Activated T-helper 17 cell treated with anti-CD3 and anti-CD28 coated beads, Interleukin-2, amount 50 U/mL, for 72 hours (primary cell): ENCODE measurements at regions not wholly inside any gene's neighbourhood (a gene's known extent, or its start where the extent isn't known, plus 50 kb on each side); places are given as distances from the start of the nearest gene placed in this dataset.
"Not testable (repeated sequence)": the region's sequence is repeated elsewhere in the genome, so short reads cannot be mapped to it uniquely, and the experiment has no call there.

Experiments
- ATAC-seq: fragments of 150-1000 bp; cut with Tn5 transposase; replicated peaks from 2 replicates; pipeline ENCODE4 v1.10.0; 2021; ENCODE audit warnings: mild to moderate bottlenecking, moderate library complexity
- H3K27ac Mint-ChIP-seq: one replicate; pipeline ENCODE4 v1.8.0; 2022; ENCODE audit warnings: mixed read lengths
- H3K27me3 Mint-ChIP-seq: one replicate; pipeline ENCODE4 v1.8.0; 2022; ENCODE audit warnings: mixed read lengths
- H3K36me3 Mint-ChIP-seq: one replicate; pipeline ENCODE4 v1.8.0; 2022; ENCODE audit warnings: low read depth, mild to moderate bottlenecking, mixed read lengths
- H3K4me1 Mint-ChIP-seq: one replicate; pipeline ENCODE4 v1.8.0; 2022; ENCODE audit warnings: mixed read lengths
- H3K4me3 Mint-ChIP-seq: one replicate; pipeline ENCODE4 v1.8.0; 2022; ENCODE audit warnings: mild to moderate bottlenecking, mixed read lengths
- H3K9me3 Mint-ChIP-seq: one replicate; pipeline ENCODE4 v1.8.0; 2022; ENCODE audit warnings: mixed read lengths

DNA sequence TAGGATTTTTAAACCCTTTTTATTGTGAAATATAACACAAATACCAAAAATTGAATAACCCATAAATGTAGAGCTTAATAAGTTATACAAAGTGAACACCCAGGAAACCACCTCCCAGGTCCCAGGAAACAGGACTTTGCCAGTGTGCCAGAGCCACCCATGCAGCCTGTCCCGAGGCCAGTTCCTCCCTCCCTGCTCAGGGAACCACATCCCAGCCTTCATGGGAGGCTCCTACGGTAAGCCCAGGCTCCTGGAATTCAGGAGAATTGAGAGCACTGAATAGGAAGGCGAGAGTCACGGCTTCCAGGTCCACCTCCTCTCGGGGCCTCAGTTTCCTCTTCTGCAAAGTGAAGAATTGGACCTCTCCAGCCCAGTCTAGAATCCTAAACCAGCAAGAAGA lies 178.2 kb downstream of the TMEM132E start:
- Mint-ChIP-seq H3K4me3 (no peak overlapping the region), H3K9me3 (no peaks in the 10 kb centered on the region), H3K4me1 (no peaks in the 10 kb centered on the region), H3K27ac (no peak overlapping the region), H3K36me3 (no peaks in the 10 kb centered on the region), H3K27me3 (peaks cover 34% of the 10 kb centered on the region)
- no peak for ATAC-seq

DNA sequence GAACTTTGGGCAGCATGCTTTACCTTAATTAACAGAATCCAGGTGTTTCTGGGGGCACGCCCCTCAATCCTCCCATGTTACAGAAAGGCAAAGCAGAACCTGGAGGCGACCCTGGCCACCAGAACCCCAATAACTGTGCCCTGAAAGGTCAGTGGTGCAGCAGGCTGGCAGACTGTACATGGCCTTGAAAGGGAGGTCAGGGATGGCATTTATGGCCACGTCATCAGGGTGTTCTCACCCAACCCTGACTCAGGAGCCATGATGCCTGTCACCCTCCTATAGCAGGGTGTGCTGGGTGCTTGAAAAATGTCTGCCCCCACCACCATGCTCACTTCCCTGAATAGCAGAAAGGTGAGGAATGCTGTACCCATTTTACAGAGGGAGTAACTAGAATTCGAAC lies 177.7 kb downstream of the TMEM132E start:
- Mint-ChIP-seq H3K4me3 (no peak overlapping the region), H3K9me3 (no peaks in the 10 kb centered on the region), H3K27ac (no peak overlapping the region), H3K27me3 (peaks cover 39% of the 10 kb centered on the region), H3K4me1 (no peaks in the 10 kb centered on the region), H3K36me3 (no peaks in the 10 kb centered on the region)
- ATAC-seq: no peak

DNA sequence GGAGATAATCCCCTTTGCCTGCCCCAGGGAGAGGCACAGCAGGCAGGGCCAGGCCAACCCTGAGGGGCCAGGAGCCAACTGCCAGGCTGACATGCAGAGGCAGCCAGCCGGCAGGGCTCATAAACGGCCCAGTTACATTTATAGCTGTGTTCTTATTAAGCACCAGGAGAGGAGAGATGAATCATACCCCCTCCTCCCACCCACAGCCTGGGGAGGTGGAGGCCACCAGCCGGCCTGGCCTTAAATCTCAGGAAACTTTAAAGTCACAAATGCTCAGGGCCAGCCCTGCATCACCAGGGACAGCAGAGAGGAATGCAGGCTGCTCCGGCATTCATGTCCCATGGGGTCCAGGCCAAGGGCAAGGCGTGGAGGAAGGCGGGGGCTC lies 177.2 kb downstream of the TMEM132E start:
- no peak overlapping the region for H3K4me3 Mint-ChIP-seq
- peaks cover 38% of the 10 kb centered on the region for H3K27me3 Mint-ChIP-seq
- no peak overlapping the region for H3K27ac Mint-ChIP-seq
- H3K9me3 Mint-ChIP-seq: no peaks in the 10 kb centered on the region
- H3K36me3 Mint-ChIP-seq: no peaks in the 10 kb centered on the region
- no peaks in the 10 kb centered on the region for H3K4me1 Mint-ChIP-seq
- no peak for ATAC-seq

DNA sequence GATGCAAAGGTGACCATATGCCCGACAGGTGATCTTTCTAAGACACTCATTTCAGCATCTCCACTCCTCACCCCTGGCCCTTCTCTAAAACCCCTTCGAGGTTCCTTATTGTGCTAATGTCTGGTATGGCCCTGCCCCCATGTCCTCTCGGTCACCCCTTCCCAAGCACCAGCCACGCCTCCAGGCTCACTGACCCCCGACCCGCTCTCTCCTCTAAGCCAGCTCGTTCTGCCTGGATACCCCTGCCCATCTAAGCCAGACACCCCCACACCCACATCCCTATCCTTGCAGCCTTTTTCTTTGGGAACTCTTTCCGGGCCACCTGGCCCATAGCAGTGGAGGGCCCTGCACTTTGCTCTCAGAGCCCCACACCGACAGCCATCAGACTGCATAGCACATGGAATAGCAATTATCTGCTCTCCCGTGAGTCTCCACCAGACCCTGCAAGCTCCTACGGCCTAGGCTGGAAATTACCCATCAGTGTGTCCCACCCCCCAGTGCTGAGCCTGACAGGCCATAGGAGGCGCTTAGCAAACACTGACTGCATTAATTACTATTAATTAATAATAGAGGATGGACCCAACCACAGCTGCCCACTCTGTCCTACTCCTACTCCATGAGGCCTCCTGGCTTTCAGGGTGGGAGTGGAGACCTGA lies 176.7 kb downstream of the TMEM132E start:
- Mint-ChIP-seq H3K4me3 (no peak overlapping the region), H3K9me3 (no peaks in the 10 kb centered on the region), H3K36me3 (no peaks in the 10 kb centered on the region), H3K27ac (no peak overlapping the region), H3K4me1 (no peaks in the 10 kb centered on the region), H3K27me3 (peaks cover 32% of the 10 kb centered on the region)
- no peak for ATAC-seq

DNA sequence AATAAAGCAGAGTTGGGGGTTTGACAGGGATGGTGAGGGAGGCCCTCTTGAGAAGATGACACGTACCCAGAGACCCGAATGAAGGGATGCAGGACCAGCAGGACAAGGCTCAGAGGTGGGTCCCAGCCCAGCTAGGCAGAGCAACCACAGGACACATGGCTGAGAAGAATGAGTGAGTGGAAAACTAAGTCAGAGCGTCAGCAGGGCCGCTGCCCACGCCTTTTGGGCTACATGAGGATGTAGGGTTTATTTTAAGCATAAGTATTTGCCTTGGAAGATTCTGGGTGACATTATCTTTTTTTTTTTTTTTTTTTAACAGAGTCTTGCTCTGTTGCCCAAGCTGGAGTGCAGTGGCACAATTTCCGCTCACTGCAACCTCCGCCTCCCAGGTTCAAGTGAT lies 176.0 kb downstream of the TMEM132E start:
- Mint-ChIP-seq H3K36me3 (no peaks in the 10 kb centered on the region), H3K27ac (no peak overlapping the region), H3K4me1 (no peaks in the 10 kb centered on the region), H3K4me3 (no peak overlapping the region), H3K27me3 (peaks cover 32% of the 10 kb centered on the region), H3K9me3 (no peaks in the 10 kb centered on the region)
- no peak for ATAC-seq

DNA sequence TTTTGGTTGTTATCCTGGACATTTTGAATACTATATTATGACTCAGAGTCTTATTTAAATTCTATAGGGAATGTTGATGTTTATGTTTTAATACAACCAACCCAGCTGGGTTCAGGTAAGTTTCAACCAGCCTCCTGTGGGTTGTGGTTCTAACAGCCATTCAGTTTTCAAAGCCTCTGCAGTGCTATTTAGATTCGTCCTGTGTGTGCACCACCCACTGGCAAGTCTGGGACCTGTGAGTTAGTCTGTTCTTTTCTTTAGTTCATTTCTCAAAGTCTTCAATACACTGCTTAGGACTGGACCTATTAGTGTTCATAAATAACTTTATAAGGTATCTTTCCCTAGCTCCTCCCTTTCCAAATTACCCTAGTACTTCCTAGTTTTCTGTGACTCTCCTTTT lies 170.6 kb downstream of the TMEM132E start:
- H3K27ac Mint-ChIP-seq: no peak overlapping the region
- no peak overlapping the region for H3K4me3 Mint-ChIP-seq
- no peak for ATAC-seq
- H3K9me3 Mint-ChIP-seq: no peaks in the 10 kb centered on the region
- H3K4me1 Mint-ChIP-seq: no peaks in the 10 kb centered on the region
- H3K36me3 Mint-ChIP-seq: no peaks in the 10 kb centered on the region
- H3K27me3 Mint-ChIP-seq: peaks cover 41% of the 10 kb centered on the region

DNA sequence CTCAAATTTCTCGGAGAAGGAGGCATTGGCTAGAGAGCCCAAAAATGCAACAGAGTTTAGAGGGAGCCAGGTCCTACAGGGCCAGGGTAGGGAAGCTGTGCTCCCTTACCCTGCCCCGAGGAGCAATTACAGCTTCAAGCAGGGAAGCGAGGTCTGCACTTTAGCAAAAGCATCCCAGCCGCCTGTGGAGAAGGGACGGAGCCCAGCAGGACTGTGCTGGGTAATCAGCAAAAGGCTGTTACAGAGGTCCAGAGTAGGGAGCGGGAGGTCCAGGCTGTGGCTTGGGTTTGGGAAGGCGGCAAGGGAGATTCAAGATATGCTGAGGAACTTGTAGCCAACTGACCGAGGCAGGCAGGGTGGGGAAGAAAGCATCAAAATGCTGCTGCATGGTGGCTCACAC lies 162.6 kb downstream of the TMEM132E start:
- Mint-ChIP-seq H3K4me1 (no peaks in the 10 kb centered on the region), H3K36me3 (no peaks in the 10 kb centered on the region)
- no peak for ATAC-seq

DNA sequence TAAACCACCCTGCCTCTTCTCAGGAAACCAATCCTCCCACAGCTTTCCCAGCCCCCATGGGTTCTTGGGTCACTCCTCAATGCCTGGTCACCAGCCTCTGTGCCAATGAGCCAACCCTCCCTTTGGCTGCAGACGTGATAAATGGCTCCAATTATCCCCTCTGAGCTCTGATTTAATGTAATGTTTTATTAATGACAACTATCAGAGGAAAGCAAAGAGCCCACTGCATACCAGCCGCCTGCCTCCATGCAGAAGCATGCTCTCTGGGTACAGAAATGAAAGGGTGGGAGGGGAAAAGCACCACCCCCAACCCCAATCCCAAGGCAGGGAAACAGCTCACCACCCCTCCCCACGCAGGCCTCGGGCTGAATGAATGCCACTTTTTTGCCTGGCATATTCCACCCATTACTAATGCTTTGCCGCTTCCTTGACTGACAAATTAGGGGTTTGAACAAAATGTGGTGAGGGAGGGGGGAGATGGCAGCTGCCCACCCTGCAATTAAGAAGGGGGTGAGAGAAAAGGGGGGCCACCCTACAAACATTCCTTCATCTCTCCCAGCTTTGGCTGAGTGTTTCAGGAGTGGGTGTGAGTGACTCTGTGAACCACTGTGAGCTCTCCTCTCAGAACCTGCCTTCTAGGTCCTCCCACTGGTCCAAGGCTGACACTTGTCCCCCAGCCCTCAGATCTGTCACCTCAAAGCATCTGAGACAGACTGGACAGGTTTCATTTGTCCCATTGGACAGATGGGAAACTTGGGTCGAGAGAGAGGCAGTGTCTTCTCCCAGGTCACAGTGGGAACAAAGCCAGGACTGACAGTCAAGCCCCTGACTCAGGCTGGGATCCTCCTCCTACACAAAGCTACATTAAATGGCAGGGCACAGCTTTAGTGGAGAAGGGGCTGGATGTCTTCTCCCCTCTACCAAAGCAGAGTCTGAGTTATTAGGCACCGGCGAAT lies 161.5 kb downstream of the TMEM132E start:
- Mint-ChIP-seq H3K36me3 (no peaks in the 10 kb centered on the region), H3K4me1 (no peaks in the 10 kb centered on the region)

More for the DNA sequence above, 162.6 kb downstream of the TMEM132E start:
- Mint-ChIP-seq H3K27ac (no peak overlapping the region), H3K4me3 (no peak overlapping the region), H3K9me3 (no peaks in the 10 kb centered on the region), H3K27me3 (peaks cover 14% of the 10 kb centered on the region)

DNA sequence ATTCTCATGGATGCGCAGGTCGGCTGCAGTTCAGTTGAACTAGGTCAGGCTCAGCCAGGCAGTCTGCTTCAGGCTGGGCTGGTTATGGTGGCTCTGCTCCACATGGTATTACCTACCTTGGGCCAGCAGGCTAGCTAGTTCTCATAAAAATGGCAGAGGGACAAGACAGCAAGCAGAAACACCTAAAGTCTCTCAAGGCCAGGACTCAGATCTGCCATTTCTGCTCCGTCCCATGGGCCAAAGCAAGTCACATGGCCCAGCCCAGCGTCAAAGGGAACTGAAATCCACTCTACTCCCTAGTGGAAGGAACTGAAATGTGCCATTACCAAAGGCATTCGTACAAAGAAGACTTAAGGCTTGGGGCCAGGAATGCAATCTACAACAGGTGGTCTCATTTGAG lies 160.0 kb downstream of the TMEM132E start:
- Mint-ChIP-seq H3K4me3 (no peak overlapping the region), H3K36me3 (no peaks in the 10 kb centered on the region), H3K4me1 (no peaks in the 10 kb centered on the region), H3K9me3 (no peaks in the 10 kb centered on the region), H3K27ac (no peak overlapping the region), H3K27me3 (peaks cover 10% of the 10 kb centered on the region)
- no peak for ATAC-seq

More for the DNA sequence above, 161.5 kb downstream of the TMEM132E start:
- no peak overlapping the region for H3K4me3 Mint-ChIP-seq
- no peak for ATAC-seq
- no peak overlapping the region for H3K27ac Mint-ChIP-seq
- H3K27me3 Mint-ChIP-seq: peaks cover 10% of the 10 kb centered on the region
- H3K9me3 Mint-ChIP-seq: no peaks in the 10 kb centered on the region

DNA sequence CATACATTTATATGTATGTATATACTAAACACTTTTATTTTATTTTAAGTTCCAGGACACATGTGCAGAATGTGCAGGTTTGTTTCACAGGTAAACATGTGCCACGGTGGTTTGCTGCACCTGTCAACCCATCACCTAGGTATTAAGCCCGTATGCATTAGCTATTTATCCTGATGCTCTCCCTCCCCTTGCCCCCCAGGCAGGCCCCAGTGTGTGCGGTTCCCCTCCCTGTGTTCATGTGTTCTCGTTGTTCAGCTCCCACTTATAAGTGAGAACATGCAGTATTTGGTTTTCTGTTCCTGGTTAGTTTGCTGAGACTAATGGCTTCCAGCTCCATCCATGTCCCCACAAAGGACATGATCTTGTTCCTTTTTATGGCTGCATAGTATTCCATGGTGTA lies 158.3 kb downstream of the TMEM132E start:
- not testable (repeated sequence) for H3K9me3 Mint-ChIP-seq, H3K36me3 Mint-ChIP-seq, H3K4me3 Mint-ChIP-seq, H3K27ac Mint-ChIP-seq, H3K27me3 Mint-ChIP-seq, ATAC-seq, H3K4me1 Mint-ChIP-seq

DNA sequence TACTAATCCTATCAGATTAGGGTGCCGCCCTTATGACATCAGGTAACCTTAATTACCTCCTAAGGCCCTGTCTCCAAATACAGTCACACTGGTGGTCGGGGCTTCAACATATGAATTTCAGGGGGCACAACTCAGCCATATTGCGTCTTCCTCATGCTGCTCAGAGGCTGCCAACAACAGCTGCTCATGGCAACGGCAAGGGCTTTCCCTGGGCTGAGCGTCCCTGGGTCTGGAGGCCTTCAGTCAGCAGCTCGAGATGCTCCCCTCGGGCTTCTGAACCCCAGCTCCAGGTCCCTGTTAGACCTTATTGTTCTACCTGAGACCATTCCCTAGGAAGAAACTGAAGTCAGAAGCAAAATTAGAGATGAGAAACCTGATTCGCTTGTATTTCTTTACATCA lies 157.2 kb downstream of the TMEM132E start:
- no peak for ATAC-seq
- Mint-ChIP-seq H3K27me3 (peaks cover 7% of the 10 kb centered on the region), H3K9me3 (no peaks in the 10 kb centered on the region), H3K4me1 (no peaks in the 10 kb centered on the region), H3K4me3 (no peak overlapping the region), H3K27ac (no peak overlapping the region), H3K36me3 (no peaks in the 10 kb centered on the region)

DNA sequence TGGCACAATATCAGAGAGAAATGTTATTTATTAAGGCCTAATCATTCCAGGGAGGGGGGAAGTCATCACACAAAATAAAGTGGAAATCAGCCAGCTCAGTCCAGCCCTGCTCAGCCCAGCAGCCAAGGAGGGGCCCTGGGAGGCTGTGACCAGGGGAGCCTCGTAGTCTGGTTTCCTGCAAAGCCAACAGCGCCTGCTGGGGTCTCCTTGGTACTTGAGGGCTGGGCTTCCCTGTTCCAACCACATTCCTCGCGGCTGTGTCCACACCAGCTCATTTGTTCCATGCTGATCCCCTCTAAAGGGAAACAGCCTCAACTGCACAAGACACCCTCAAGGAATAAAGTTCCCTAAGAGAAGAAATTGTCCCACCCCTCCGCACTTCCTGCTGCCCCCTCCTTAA lies 154.0 kb downstream of the TMEM132E start:
- H3K4me3 Mint-ChIP-seq: no peak overlapping the region
- ATAC-seq: no peak
- H3K27me3 Mint-ChIP-seq: peaks cover 3% of the 10 kb centered on the region
- H3K27ac Mint-ChIP-seq: no peak overlapping the region
- H3K36me3 Mint-ChIP-seq: no peaks in the 10 kb centered on the region
- no peaks in the 10 kb centered on the region for H3K9me3 Mint-ChIP-seq
- no peaks in the 10 kb centered on the region for H3K4me1 Mint-ChIP-seq

DNA sequence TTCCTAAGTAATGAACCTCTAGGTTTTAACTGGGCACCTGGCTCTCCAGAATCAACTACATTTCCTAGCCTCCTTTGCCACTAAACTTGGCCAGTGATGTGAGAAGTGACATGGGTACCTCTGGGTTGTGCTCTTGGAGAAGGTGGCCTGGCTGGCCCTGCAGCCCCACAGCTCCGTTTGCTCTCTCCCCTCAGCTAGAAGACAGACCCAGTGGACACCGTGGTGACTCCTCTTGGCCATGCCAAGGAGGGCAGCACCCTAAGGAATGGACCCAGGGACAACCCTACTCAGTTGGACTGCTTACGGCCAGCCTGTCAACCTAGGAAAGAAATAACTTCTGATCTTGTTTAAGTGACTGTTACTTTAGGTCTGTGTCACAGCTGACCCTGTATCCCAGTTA lies 151.4 kb downstream of the TMEM132E start:
- no peaks in the 10 kb centered on the region for H3K4me1 Mint-ChIP-seq
- H3K36me3 Mint-ChIP-seq: no peaks in the 10 kb centered on the region
- no peak overlapping the region for H3K4me3 Mint-ChIP-seq
- H3K9me3 Mint-ChIP-seq: no peaks in the 10 kb centered on the region
- H3K27ac Mint-ChIP-seq: no peak overlapping the region
- no peak for ATAC-seq
- H3K27me3 Mint-ChIP-seq: peaks cover 3% of the 10 kb centered on the region

DNA sequence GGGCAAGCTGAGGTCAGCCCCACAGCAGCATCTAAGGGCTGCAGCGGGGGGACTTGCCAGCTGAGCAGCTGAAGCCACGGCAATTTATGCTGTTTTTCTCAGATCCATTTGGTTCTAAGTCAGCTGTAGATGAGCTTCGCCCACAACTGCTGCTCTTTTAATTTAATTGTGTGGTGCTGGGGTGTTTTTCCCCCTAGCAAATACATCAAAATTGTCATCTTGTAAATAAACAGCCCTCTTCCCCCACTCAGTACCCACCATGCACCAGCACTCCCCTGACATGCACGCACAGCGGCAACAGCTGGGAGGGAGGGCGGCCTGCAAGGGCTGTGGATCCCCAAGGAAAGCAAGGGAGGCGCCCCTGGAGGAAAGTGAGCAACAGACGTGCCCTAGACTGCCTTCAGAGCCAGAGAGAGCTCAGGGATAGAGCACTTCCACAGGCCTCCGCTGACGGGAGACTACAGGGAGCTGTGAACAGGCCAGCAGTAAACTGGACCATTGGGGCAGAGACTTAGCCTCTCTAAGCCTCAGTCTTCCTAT lies 149.5 kb downstream of the TMEM132E start:
- Mint-ChIP-seq H3K4me3 (no peak overlapping the region), H3K9me3 (no peaks in the 10 kb centered on the region)
- ATAC-seq: no peak

DNA sequence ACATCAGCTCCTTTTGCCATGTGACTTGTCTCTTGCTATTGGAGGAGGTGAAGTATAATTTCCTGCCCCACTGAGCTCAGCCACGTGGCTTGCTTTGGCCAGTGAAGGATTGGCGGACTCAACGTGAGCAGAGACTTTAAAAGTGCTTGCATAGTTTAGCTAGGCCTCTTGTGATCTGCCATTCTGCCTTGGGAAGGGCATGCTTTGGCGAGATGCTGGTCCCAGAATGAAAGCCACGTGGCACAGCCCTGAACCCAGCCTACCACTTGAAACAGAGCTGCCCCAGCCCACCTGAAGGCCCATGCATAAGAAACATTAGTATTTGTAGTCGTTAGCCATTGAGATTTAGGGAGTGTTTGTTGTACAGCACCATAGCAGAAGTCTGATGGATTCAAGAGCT lies 148.2 kb downstream of the TMEM132E start:
- Mint-ChIP-seq H3K4me3 (no peak overlapping the region), H3K4me1 (no peaks in the 10 kb centered on the region), H3K27me3 (peaks cover 10% of the 10 kb centered on the region), H3K27ac (no peak overlapping the region), H3K36me3 (no peaks in the 10 kb centered on the region), H3K9me3 (no peaks in the 10 kb centered on the region)
- ATAC-seq: no peak

More for the DNA sequence above, 149.5 kb downstream of the TMEM132E start:
- Mint-ChIP-seq H3K27me3 (peaks cover 6% of the 10 kb centered on the region), H3K36me3 (no peaks in the 10 kb centered on the region), H3K27ac (no peak overlapping the region), H3K4me1 (no peaks in the 10 kb centered on the region)
